PFSK-1 (cell line): ENCODE measurements at regions not wholly inside any gene's neighbourhood (a gene's known extent, or its start where the extent isn't known, plus 50 kb on each side); places are given as distances from the start of the nearest gene placed in this dataset.

Experiments
- FOXP2 ChIP-seq: optimal IDR thresholded peaks from 2 replicates; pipeline ENCODE3; 2011; ENCODE audit warnings: borderline replicate concordance, control low read depth, inconsistent platforms; ENCODE audit not compliant: insufficient read depth; ENCODE audit errors: extremely low read length, extremely low read depth
- POLR2AphosphoS5 ChIP-seq: IDR thresholded peaks from 2 replicates; pipeline ENCODE4 v1.6.1; 2012; ENCODE audit warnings: low read depth, mild to moderate bottlenecking, control low read depth, low read length, moderate library complexity
- REST ChIP-seq, 2 experiments: IDR thresholded peaks; 2 replicates each; pipeline versions ENCODE4 v1.6.1 to v1.8.0; 2011 to 2012; ENCODE audit warnings: low read depth in 2 of 2, low read length in 2 of 2, control low read depth in 1 of 2, inconsistent platforms in 1 of 2, mild to moderate bottlenecking in 1 of 2, moderate library complexity in 1 of 2; ENCODE audit not compliant: insufficient read depth in 1 of 2
- SIN3A ChIP-seq: IDR thresholded peaks from 2 replicates; pipeline ENCODE4 v1.6.1; 2012; ENCODE audit warnings: mild to moderate bottlenecking, low read length, moderate library complexity, borderline replicate concordance; ENCODE audit not compliant: insufficient read depth
- TAF1 ChIP-seq: IDR thresholded peaks from 2 replicates; pipeline ENCODE4 v1.6.1; 2012; ENCODE audit warnings: low read length, control low read depth, borderline replicate concordance; ENCODE audit not compliant: insufficient read depth

GRCh38 chr11:92702037-92702804 lies 267.2 kb upstream of the MTNR1B start:
- TF ChIP-seq TAF1: no peak
- no peak for TF ChIP-seq REST (IDR thresholded peaks at IDR 0.05; ENCODE audit: insufficient read depth in 1 of 2, low read depth in 2 of 2, low read length in 2 of 2)
- no peak for TF ChIP-seq POLR2AphosphoS5
- no peak for TF ChIP-seq SIN3A
- TF ChIP-seq FOXP2: no peak

GRCh38 chr11:92702805-92703448 lies 266.5 kb upstream of the MTNR1B start:
- no peak for TF ChIP-seq SIN3A
- no peak for TF ChIP-seq POLR2AphosphoS5
- TF ChIP-seq FOXP2: no peak
- no peak for TF ChIP-seq REST (IDR thresholded peaks at IDR 0.05; ENCODE audit: insufficient read depth in 1 of 2, low read depth in 2 of 2, low read length in 2 of 2)
- no peak for TF ChIP-seq TAF1

- no peak for TF ChIP-seq SIN3A
- no peak for TF ChIP-seq TAF1
- TF ChIP-seq REST (IDR thresholded peaks at IDR 0.05; ENCODE audit: insufficient read depth in 1 of 2, low read depth in 2 of 2, low read length in 2 of 2): no peak
- TF ChIP-seq POLR2AphosphoS5: no peak
- TF ChIP-seq FOXP2: no peak
Observed at GRCh38 chr11:92703449-92703830, 266.0 kb upstream of the MTNR1B start.

GRCh38 chr11:92707173-92707619 lies 262.3 kb upstream of the MTNR1B start:
- TF ChIP-seq SIN3A (no peak), TAF1 (no peak), POLR2AphosphoS5 (no peak), REST (IDR thresholded peaks at IDR 0.05; ENCODE audit: insufficient read depth in 1 of 2, low read depth in 2 of 2, low read length in 2 of 2) (no peak), FOXP2 (no peak)
